ENCODE measurements at regions not wholly inside any gene's neighbourhood (a gene's known extent, or its start where the extent isn't known, plus 50 kb on each side); places are given as distances from the start of the nearest gene placed in this dataset.

DNA sequence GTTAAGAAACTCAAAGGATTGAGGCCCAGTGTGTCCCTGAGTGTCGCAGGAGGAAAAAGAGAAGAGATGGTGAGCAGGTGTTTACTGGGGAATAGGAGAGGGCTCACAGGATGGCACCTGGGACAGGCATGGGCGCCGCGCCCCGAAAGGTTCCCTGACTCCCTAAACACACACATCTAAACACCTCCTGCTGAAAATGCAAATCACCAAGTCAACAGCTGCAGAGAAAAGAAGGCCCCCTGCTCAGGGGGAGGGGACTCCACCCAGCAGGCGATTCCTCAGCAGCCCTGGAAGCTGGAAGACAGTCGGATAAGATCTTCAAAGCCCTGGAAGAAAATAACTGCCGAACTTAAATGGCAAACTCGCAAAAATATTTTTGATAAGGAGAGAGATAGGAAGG lies 377.2 kb downstream of the BRD1 start:
- TF ChIP-seq, protein P1, sequence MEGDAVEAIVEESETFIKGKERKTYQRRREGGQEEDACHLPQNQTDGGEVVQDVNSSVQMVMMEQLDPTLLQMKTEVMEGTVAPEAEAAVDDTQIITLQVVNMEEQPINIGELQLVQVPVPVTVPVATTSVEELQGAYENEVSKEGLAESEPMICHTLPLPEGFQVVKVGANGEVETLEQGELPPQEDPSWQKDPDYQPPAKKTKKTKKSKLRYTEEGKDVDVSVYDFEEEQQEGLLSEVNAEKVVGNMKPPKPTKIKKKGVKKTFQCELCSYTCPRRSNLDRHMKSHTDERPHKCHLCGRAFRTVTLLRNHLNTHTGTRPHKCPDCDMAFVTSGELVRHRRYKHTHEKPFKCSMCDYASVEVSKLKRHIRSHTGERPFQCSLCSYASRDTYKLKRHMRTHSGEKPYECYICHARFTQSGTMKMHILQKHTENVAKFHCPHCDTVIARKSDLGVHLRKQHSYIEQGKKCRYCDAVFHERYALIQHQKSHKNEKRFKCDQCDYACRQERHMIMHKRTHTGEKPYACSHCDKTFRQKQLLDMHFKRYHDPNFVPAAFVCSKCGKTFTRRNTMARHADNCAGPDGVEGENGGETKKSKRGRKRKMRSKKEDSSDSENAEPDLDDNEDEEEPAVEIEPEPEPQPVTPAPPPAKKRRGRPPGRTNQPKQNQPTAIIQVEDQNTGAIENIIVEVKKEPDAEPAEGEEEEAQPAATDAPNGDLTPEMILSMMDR (IDR thresholded peaks at IDR 0.05), result no peak
- TF ChIP-seq POLR2A (IDR thresholded peaks at IDR 0.05), result no peak

Measured in tibial nerve (tissue), 3 donors.